ENCODE measurements at regions not wholly inside any gene's neighbourhood (a gene's known extent, or its start where the extent isn't known, plus 50 kb on each side); places are given as distances from the start of the nearest gene placed in this dataset.

- H3K27me3 ChIP-seq = no peaks in the 10 kb centered on the region
- H3K27ac ChIP-seq = no peak overlapping the region
- H3K4me1 ChIP-seq = no peaks in the 10 kb centered on the region
- DNase-seq (no peak), ATAC-seq (peak; percentile 52)
- no peaks in the 10 kb centered on the region for H3K36me3 ChIP-seq
- no peaks in the 10 kb centered on the region for H3K9me3 ChIP-seq
- no peak overlapping the region for H3K4me3 ChIP-seq
- intact Hi-C loops (cut with DNase I) = loop anchor here (5.0 kb wide), 1 partner anchor 635 kb away; no protein-coding TSS in a partner anchor
- TF ChIP-seq CTCF (IDR thresholded peaks at IDR 0.05) = peak; percentile 57
These were observed 751.7 kb upstream of the GOLIM4 start for GRCh38 chr3:168847291-168847883.

- no peaks in the 10 kb centered on the region for H3K9me3 ChIP-seq
- intact Hi-C loops (cut with DNase I) = loop anchor here (5.0 kb wide), 1 partner anchor 633 kb away; no protein-coding TSS in a partner anchor
- H3K27me3 ChIP-seq = no peaks in the 10 kb centered on the region
- no peak overlapping the region for H3K27ac ChIP-seq
- no peak for TF ChIP-seq CTCF (IDR thresholded peaks at IDR 0.05)
- no peak overlapping the region for H3K4me3 ChIP-seq
- no peak for ATAC-seq
- no peaks in the 10 kb centered on the region for H3K36me3 ChIP-seq
- DNase-seq = no peak
- no peaks in the 10 kb centered on the region for H3K4me1 ChIP-seq
These were observed 749.3 kb upstream of the GOLIM4 start for GRCh38 chr3:168844894-168845482.

GRCh38 chr3:168844472-168844871, 748.7 kb upstream of the GOLIM4 start:
- no peak for TF ChIP-seq CTCF (IDR thresholded peaks at IDR 0.05)
- Histone ChIP-seq H3K9me3 (no peaks in the 10 kb centered on the region), H3K27me3 (no peaks in the 10 kb centered on the region), H3K4me3 (no peak overlapping the region), H3K36me3 (no peaks in the 10 kb centered on the region), H3K27ac (no peak overlapping the region), H3K4me1 (no peaks in the 10 kb centered on the region)
- ATAC-seq = no peak
- no peak for DNase-seq
- intact Hi-C loops (cut with DNase I) = no loop called here

- no peak overlapping the region for H3K27ac ChIP-seq
- intact Hi-C loops (cut with DNase I) = no loop called here
- no peaks in the 10 kb centered on the region for H3K36me3 ChIP-seq
- H3K4me3 ChIP-seq = no peak overlapping the region
- ATAC-seq (no peak), DNase-seq (no peak)
- no peaks in the 10 kb centered on the region for H3K9me3 ChIP-seq
- H3K4me1 ChIP-seq = no peaks in the 10 kb centered on the region
- H3K27me3 ChIP-seq = no peaks in the 10 kb centered on the region
- no peak for TF ChIP-seq CTCF (IDR thresholded peaks at IDR 0.05)
These were observed 747.8 kb upstream of the GOLIM4 start for GRCh38 chr3:168843481-168843880.

- H3K9me3 ChIP-seq = no peaks in the 10 kb centered on the region
- H3K36me3 ChIP-seq = no peaks in the 10 kb centered on the region
- no peak overlapping the region for H3K27ac ChIP-seq
- ATAC-seq (no peak), DNase-seq (no peak)
- intact Hi-C loops (cut with DNase I) = no loop called here
- no peaks in the 10 kb centered on the region for H3K4me1 ChIP-seq
- no peaks in the 10 kb centered on the region for H3K27me3 ChIP-seq
- no peak for TF ChIP-seq CTCF (IDR thresholded peaks at IDR 0.05)
- H3K4me3 ChIP-seq = no peak overlapping the region
These were observed 743.9 kb upstream of the GOLIM4 start for GRCh38 chr3:168839653-168840052.
